ENCODE measurements at regions not wholly inside any gene's neighbourhood (a gene's known extent, or its start where the extent isn't known, plus 50 kb on each side); places are given as distances from the start of the nearest gene placed in this dataset.

- no peaks in the 10 kb centered on the region for H3K27me3 ChIP-seq (ENCODE audit: control insufficient read depth, insufficient read depth, low read length)
- FAIRE-seq (peak; percentile 18), DNase-seq (ENCODE audit: low read depth) (peak; percentile 73)
- H3K4me3 ChIP-seq (ENCODE audit: low read depth, low read length), result no peak overlapping the region
- no peak for TF ChIP-seq CTCF (IDR thresholded peaks at IDR 0.05; ENCODE audit: insufficient read depth, low read length, severe bottlenecking)
- no peaks in the 10 kb centered on the region for H3K36me3 ChIP-seq (ENCODE audit: control insufficient read depth, insufficient read depth, low read length)
Measured at GRCh38 chr5:134063188-134063820, 51.2 kb upstream of the TCF7 start.

DNA sequence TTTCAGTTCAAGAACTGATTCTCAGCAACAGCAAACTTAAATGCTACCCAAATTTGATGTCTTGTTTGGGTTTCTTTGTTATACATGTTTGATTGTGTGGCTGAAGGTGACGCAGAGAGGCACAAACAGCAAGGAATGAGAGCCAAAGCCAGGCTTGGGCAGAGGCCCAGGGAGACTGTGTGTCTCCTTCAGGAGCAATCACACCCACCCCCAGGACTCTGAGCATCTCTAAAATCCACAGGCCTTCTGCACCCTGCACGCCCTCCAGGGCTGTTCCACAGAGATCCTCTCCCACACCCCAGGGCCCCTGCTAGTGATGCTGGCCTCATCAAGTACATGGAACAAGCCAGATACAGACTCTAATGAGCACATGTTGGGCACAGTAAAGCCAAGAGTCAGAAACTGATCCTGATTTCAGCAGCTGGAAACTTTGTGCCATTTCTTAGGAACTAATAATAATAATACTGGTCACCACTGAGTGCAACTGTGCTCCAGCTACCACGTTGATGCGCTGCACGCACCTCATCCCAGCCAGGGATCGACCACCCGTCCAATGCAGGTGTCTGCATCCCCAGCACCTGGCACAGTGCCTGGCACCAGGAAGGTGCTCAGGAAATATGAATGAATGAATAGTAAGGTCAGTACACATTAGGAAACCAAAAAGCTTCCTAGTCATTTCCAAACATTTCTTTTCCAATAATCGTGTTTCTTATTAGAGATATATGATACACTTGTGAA lies 54.6 kb upstream of the TCF7 start:
- DNase-seq (ENCODE audit: low read depth) (no peak), FAIRE-seq (no peak)
- no peaks in the 10 kb centered on the region for H3K36me3 ChIP-seq (ENCODE audit: control insufficient read depth, insufficient read depth, low read length)
- no peaks in the 10 kb centered on the region for H3K27me3 ChIP-seq (ENCODE audit: control insufficient read depth, insufficient read depth, low read length)
- no peak for TF ChIP-seq CTCF (IDR thresholded peaks at IDR 0.05; ENCODE audit: insufficient read depth, low read length, severe bottlenecking)
- H3K4me3 ChIP-seq (ENCODE audit: low read depth, low read length), result no peak overlapping the region

GRCh38 chr5:134055015-134055414 lies 50.2 kb upstream of the VDAC1 start:
- TF ChIP-seq CTCF (IDR thresholded peaks at IDR 0.05; ENCODE audit: insufficient read depth, low read length, severe bottlenecking), result no peak
- H3K36me3 ChIP-seq (ENCODE audit: control insufficient read depth, insufficient read depth, low read length), result no peaks in the 10 kb centered on the region
- DNase-seq (ENCODE audit: low read depth), result no peak
- H3K4me3 ChIP-seq (ENCODE audit: low read depth, low read length), result no peak overlapping the region
- H3K27me3 ChIP-seq (ENCODE audit: control insufficient read depth, insufficient read depth, low read length), result no peaks in the 10 kb centered on the region
- FAIRE-seq, result no peak

Data from bronchial epithelial cell (primary cell).